HG03460 (cell line): ENCODE measurements at regions not wholly inside any gene's neighbourhood (a gene's known extent, or its start where the extent isn't known, plus 50 kb on each side); places are given as distances from the start of the nearest gene placed in this dataset.

Source experiments
- ATAC-seq: cut with Tn5 transposase; IDR thresholded peaks from one replicate; pipeline ENCODE4 v1.9.1; 2021; ENCODE audit not compliant: unreplicated experiment

GRCh38 chr1:29672416-29673227, 436.3 kb downstream of the PTPRU start:
- no peak for ATAC-seq

- ATAC-seq: no peak
Observed at GRCh38 chr1:29671446-29672356, 435.4 kb downstream of the PTPRU start.

GRCh38 chr1:29670752-29671151, 434.4 kb downstream of the PTPRU start:
- ATAC-seq: no peak

- ATAC-seq: no peak
Observed at GRCh38 chr1:29669912-29670311, 433.6 kb downstream of the PTPRU start.

GRCh38 chr1:29669158-29669871, 433.0 kb downstream of the PTPRU start:
- no peak for ATAC-seq

GRCh38 chr1:29668551-29669157, 432.3 kb downstream of the PTPRU start:
- no peak for ATAC-seq

GRCh38 chr1:29667951-29668350, 431.6 kb downstream of the PTPRU start:
- no peak for ATAC-seq

- no peak for ATAC-seq
Observed at GRCh38 chr1:29664711-29665110, 428.4 kb downstream of the PTPRU start.

GRCh38 chr1:29658688-29659087, 422.4 kb downstream of the PTPRU start:
- ATAC-seq: no peak

- no peak for ATAC-seq
Observed at GRCh38 chr1:29657816-29658215, 421.5 kb downstream of the PTPRU start.

GRCh38 chr1:29655945-29656850, 419.9 kb downstream of the PTPRU start:
- no peak for ATAC-seq

GRCh38 chr1:29655145-29655544, 418.8 kb downstream of the PTPRU start:
- no peak for ATAC-seq

GRCh38 chr1:29653886-29654450, 417.6 kb downstream of the PTPRU start:
- no peak for ATAC-seq

- ATAC-seq: no peak
Observed at GRCh38 chr1:29653034-29653810, 416.9 kb downstream of the PTPRU start.

GRCh38 chr1:29651684-29652665, 415.7 kb downstream of the PTPRU start:
- ATAC-seq: no peak

GRCh38 chr1:29651246-29651645, 414.9 kb downstream of the PTPRU start:
- no peak for ATAC-seq

- no peak for ATAC-seq
Observed at GRCh38 chr1:29650476-29650875, 414.2 kb downstream of the PTPRU start.

- ATAC-seq: no peak
Observed at GRCh38 chr1:29650041-29650400, 413.7 kb downstream of the PTPRU start.
